IMR-90 (cell line): ENCODE measurements at regions not wholly inside any gene's neighbourhood (a gene's known extent, or its start where the extent isn't known, plus 50 kb on each side); places are given as distances from the start of the nearest gene placed in this dataset.
A peak's percentile ranks its signal among the peaks of the same experiment; 100 is the strongest.

Experiments
- ATAC-seq: fragments of 200-7000 bp; cut with Tn5 transposase; 2 replicates; pipeline ENCODE4 v1.9.1; 2020; ENCODE audit warnings: low read depth, mild to moderate bottlenecking, moderate library complexity
- BruUV-seq: library from RNA; stranded (reverse); fragments of 400-500 nt; replicated peaks from 2 replicates; lab custom pipeline; 2021; lab: Mats Ljungman, UMichigan
- CTCF ChIA-PET: fragments of 300-600 bp; formaldehyde crosslinking; extraction: SDS; loops from one replicate; lab custom pipeline; 2021; ENCODE audit warnings: antibody characterized with exemption; lab: Yijun Ruan, JAX
- POLR2A ChIA-PET: fragments of 300-600 bp; sonication (Branson Sonifier 250); formaldehyde crosslinking; loops from one replicate; lab custom pipeline; 2022; ENCODE audit warnings: antibody characterized with exemption; ENCODE audit not compliant: unreplicated experiment; lab: Charles Lee
- DNase-seq: peaks from one replicate; pipeline ENCODE4 v3.0.0; 2013
- H2AFZ ChIP-seq: replicated peaks from 2 replicates; pipeline ENCODE3; 2013; ENCODE audit warnings: low read length, mild to moderate bottlenecking; ENCODE audit not compliant: poor library complexity
- H2AK5ac ChIP-seq: 2 replicates; pipeline ENCODE4 v1.6.1; 2013; ENCODE audit warnings: low read depth, low read length, inconsistent platforms
- H2AK9ac ChIP-seq: replicated peaks from 2 replicates; pipeline ENCODE3; 2013; ENCODE audit warnings: mild to moderate bottlenecking, low read depth, low read length, moderate library complexity; ENCODE audit not compliant: poor library complexity
- H2BK120ac ChIP-seq: 2 replicates; pipeline ENCODE4 v1.6.1; 2013; ENCODE audit warnings: low read depth, low read length, inconsistent platforms
- H2BK15ac ChIP-seq: 3 replicates; pipeline ENCODE4 v1.6.1; 2013; ENCODE audit warnings: low read depth, low read length, inconsistent platforms
- H2BK20ac ChIP-seq: 2 replicates; pipeline ENCODE4 v1.6.1; 2013; ENCODE audit warnings: low read depth, mild to moderate bottlenecking, inconsistent platforms, low read length, moderate library complexity
- H2BK5ac ChIP-seq: 2 replicates; pipeline ENCODE4 v1.6.1; 2013; ENCODE audit warnings: mild to moderate bottlenecking, low read depth, low read length, inconsistent platforms; ENCODE audit not compliant: poor library complexity, severe bottlenecking
- H3K14ac ChIP-seq: replicated peaks from 2 replicates; pipeline ENCODE4 v1.6.1; 2013; ENCODE audit warnings: low read depth, low read length, inconsistent platforms
- H3K18ac ChIP-seq: 2 replicates; pipeline ENCODE4 v1.6.1; 2013; ENCODE audit warnings: low read depth, low read length, control low read depth
- H3K23ac ChIP-seq: 2 replicates; pipeline ENCODE4 v1.6.1; 2013; ENCODE audit warnings: low read depth, low read length, inconsistent platforms
- H3K27ac ChIP-seq: 2 replicates; pipeline ENCODE4 v1.5.1; 2013; ENCODE audit warnings: mild to moderate bottlenecking, control low read depth, low read length; ENCODE audit not compliant: insufficient read depth
- H3K27me3 ChIP-seq: 2 replicates; pipeline ENCODE4 v1.6.1; 2013; ENCODE audit warnings: low read length; ENCODE audit not compliant: control insufficient read depth, insufficient read depth
- H3K36me3 ChIP-seq: 2 replicates; pipeline ENCODE4 v1.6.1; 2013; ENCODE audit warnings: low read length, mixed read lengths; ENCODE audit not compliant: control insufficient read depth, insufficient read depth
- H3K4ac ChIP-seq: 2 replicates; pipeline ENCODE4 v1.6.1; 2013; ENCODE audit warnings: low read depth, low read length, inconsistent platforms
- H3K4me1 ChIP-seq: 2 replicates; pipeline ENCODE4 v1.6.1; 2013; ENCODE audit warnings: low read length, mixed read lengths; ENCODE audit not compliant: control insufficient read depth, insufficient read depth
- H3K4me2 ChIP-seq: 2 replicates; pipeline ENCODE4 v1.6.1; 2013; ENCODE audit warnings: low read depth, mild to moderate bottlenecking, control low read depth, low read length, moderate library complexity
- H3K4me3 ChIP-seq: 2 replicates; pipeline ENCODE4 v1.5.1; 2013; ENCODE audit warnings: low read depth, mild to moderate bottlenecking, control low read depth, low read length, moderate library complexity; ENCODE audit not compliant: insufficient read depth
- H3K56ac ChIP-seq: 2 replicates; pipeline ENCODE4 v1.6.1; 2013; ENCODE audit warnings: low read length, inconsistent platforms; ENCODE audit not compliant: insufficient read depth; ENCODE audit errors: extremely low read depth
- H3K79me1 ChIP-seq, 2 experiments: 2 replicates each; pipeline ENCODE4 v1.6.1; 2013; ENCODE audit warnings: low read length in 2 of 2, inconsistent platforms in 1 of 2, low read depth in 1 of 2
- H3K9ac ChIP-seq: 2 replicates; pipeline ENCODE4 v1.6.1; 2013; ENCODE audit warnings: low read depth, low read length, control low read depth
- H3K9me1 ChIP-seq: 2 replicates; pipeline ENCODE4 v1.6.1; 2013; ENCODE audit warnings: low read length, inconsistent platforms; ENCODE audit not compliant: insufficient read depth
- H3K9me3 ChIP-seq: 2 replicates; pipeline ENCODE4 v1.6.1; 2013; ENCODE audit warnings: low read length; ENCODE audit not compliant: control insufficient read depth, insufficient read depth
- H4K20me1 ChIP-seq: 2 replicates; pipeline ENCODE4 v1.6.1; 2013; ENCODE audit warnings: low read length, inconsistent platforms; ENCODE audit not compliant: insufficient read depth
- H4K5ac ChIP-seq: 2 replicates; pipeline ENCODE4 v1.6.1; 2013; ENCODE audit warnings: mild to moderate bottlenecking, low read depth, low read length, control low read depth
- H4K8ac ChIP-seq, 2 experiments: 2 replicates each; pipeline ENCODE4 v1.6.1; 2013; ENCODE audit warnings: low read depth in 2 of 2, low read length in 2 of 2, control low read depth in 1 of 2, inconsistent platforms in 1 of 2
- H4K91ac ChIP-seq: 2 replicates; pipeline ENCODE4 v1.6.1; 2013; ENCODE audit warnings: low read depth, low read length, inconsistent platforms; ENCODE audit not compliant: insufficient read depth
- CEBPB ChIP-seq: IDR thresholded peaks from 2 replicates; pipeline ENCODE4 v1.6.1; 2012; ENCODE audit warnings: low read depth, low read length, improper control_type of control experiment
- FOS ChIP-seq: fragments of 150-350 bp; IDR thresholded peaks from 2 replicates; pipeline ENCODE4 v1.6.1; 2016; ENCODE audit warnings: low read depth, low read length
- MAFK ChIP-seq: IDR thresholded peaks from 2 replicates; pipeline ENCODE4 v1.6.1; 2012; ENCODE audit warnings: low read depth, low read length, improper control_type of control experiment
- RAD21 ChIP-seq: IDR thresholded peaks from 2 replicates; pipeline ENCODE4 v1.6.1; 2012; ENCODE audit warnings: low read length, improper control_type of control experiment
- WGBS, 2 experiments: methylation state at CpG; one replicate each; pipeline versions ENCODE4 v1.1.5 to v1.1.7; 2013; ENCODE audit warnings: missing lambda C conversion rate in 2 of 2; ENCODE audit not compliant: insufficient read length in 1 of 2; ENCODE audit errors: extremely low coverage in 2 of 2; 5-methylcytosine and 5-hydroxymethylcytosine counted together
- dilution Hi-C: fragments of 300-500 bp; cut with HindIII; formaldehyde crosslinking; loops from one replicate; pipeline ENCODE4 v1.14.3; 2018; ENCODE audit warnings: low sequenced_read_pairs; ENCODE audit not compliant: unreplicated experiment
- in situ Hi-C: fragments of 300-500 bp; cut with MboI; formaldehyde crosslinking; loops from 3 replicates; pipeline ENCODE4 v1.14.3; 2019; ENCODE audit warnings: low sequenced_read_pairs, inconsistent platforms, mixed read lengths
- intact Hi-C: fragments of 100-400 bp; cut with micrococcal nuclease; formaldehyde crosslinking; loops from 2 replicates; pipeline ENCODE4 v1.10.0; 2022

DNA sequence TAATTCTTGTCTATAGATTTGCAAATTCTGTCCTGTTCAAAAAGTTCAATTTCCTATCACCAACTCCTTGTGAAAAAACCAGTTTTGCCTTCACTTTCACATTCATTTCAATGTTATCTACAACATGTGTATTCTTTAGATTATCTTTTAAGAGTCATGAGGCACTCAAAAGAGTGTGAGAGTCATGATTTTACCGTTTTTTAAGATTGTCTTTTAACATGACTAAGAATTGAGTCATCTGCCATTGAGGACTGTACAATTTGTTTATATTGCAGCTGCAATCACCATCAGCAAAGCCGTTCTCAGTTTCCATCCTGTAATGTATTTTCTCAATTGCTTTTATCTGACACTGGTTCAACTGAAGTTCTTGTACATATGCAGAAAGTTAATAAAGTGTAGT, 275.8 kb downstream of the LNPK start:
- no peak overlapping the region for H2BK5ac ChIP-seq
- H3K27me3 ChIP-seq, result peaks cover 2% of the 10 kb centered on the region; the same call in 1 of the 2 replicates
- H3K4ac ChIP-seq, result no peak overlapping the region
- no peak overlapping the region for H2AFZ ChIP-seq
- POLR2A ChIA-PET, result no interaction called here
- in situ Hi-C loops (no loop called here), intact Hi-C loops (no loop called here), dilution Hi-C loops (no loop called here)
- DNase-seq (peak; percentile 74), ATAC-seq (peak; percentile 61)
- no peak overlapping the region for H3K56ac ChIP-seq
- no peak overlapping the region for H3K4me3 ChIP-seq
- TF ChIP-seq RAD21 (no peak), CEBPB (0 out of 2 replicates have a peak, but pooled peaks have one; percentile 17), FOS (0 out of 2 replicates have a peak, but pooled peaks have one; percentile 29), MAFK (no peak)
- no peaks in the 10 kb centered on the region for H3K36me3 ChIP-seq
- H2BK120ac ChIP-seq, result no peak overlapping the region
- no peak overlapping the region for H3K9ac ChIP-seq
- H3K79me1 ChIP-seq, result no peaks in the 10 kb centered on the region
- H4K8ac ChIP-seq, result no peak overlapping the region
- H4K5ac ChIP-seq, result no peak overlapping the region
- H3K27ac ChIP-seq, result no peak overlapping the region
- H4K20me1 ChIP-seq, result no peaks in the 10 kb centered on the region
- CTCF ChIA-PET, result no interaction called here
- BruUV-seq, result no TSS peak
- WGBS, 2 experiments, result no CpG with 5 or more reads among the region's 2 CpGs
- H3K4me2 ChIP-seq, result peak overlapping the region; percentile 58; the same call in 1 of the 2 replicates
- H3K18ac ChIP-seq, result no peak overlapping the region
- H4K91ac ChIP-seq, result no peak overlapping the region
- no peaks in the 10 kb centered on the region for H3K9me1 ChIP-seq
- H3K14ac ChIP-seq, result no peak overlapping the region
- no peaks in the 10 kb centered on the region for H3K9me3 ChIP-seq
- no peaks in the 10 kb centered on the region for H3K4me1 ChIP-seq
- H2BK15ac ChIP-seq, result no peak overlapping the region
- H3K23ac ChIP-seq, result no peak overlapping the region
- H2AK9ac ChIP-seq, result no peak overlapping the region
- H2BK20ac ChIP-seq, result no peak overlapping the region
- H2AK5ac ChIP-seq, result no peak overlapping the region
